Keratinocyte (primary cell): ENCODE measurements at regions not wholly inside any gene's neighbourhood (a gene's known extent, or its start where the extent isn't known, plus 50 kb on each side); places are given as distances from the start of the nearest gene placed in this dataset.

ENCODE experiments used
- DNase-seq: peaks from one replicate; pipeline ENCODE4 v3.0.0-alpha.2; 2011; ENCODE audit warnings: low read depth, missing footprints, low spot score
- FAIRE-seq: peaks from 2 replicates; lab custom pipeline; 2011; peaks lifted over from hg19 to GRCh38; lab: Jason Lieb, UNC
- H2AFZ ChIP-seq: 2 replicates; pipeline ENCODE4 v1.6.0; 2012; ENCODE audit warnings: low read length, control low read depth, inconsistent platforms; ENCODE audit not compliant: control insufficient read depth
- H3K27ac ChIP-seq: 2 replicates; pipeline ENCODE4 v1.5.1; 2011; ENCODE audit warnings: low read length; ENCODE audit not compliant: control insufficient read depth, insufficient read depth
- H3K27me3 ChIP-seq: 3 replicates; pipeline ENCODE4 v1.6.0; 2011; ENCODE audit warnings: low read length; ENCODE audit not compliant: control insufficient read depth, insufficient read depth; ENCODE audit errors: extremely low read depth
- H3K36me3 ChIP-seq, 2 experiments: 2 replicates in 1 of 2; 3 replicates in 1 of 2; pipeline ENCODE4 v1.5.1; 2011; ENCODE audit warnings: low read length in 2 of 2, mild to moderate bottlenecking in 1 of 2; ENCODE audit not compliant: control insufficient read depth in 2 of 2, insufficient read depth in 2 of 2; ENCODE audit errors: extremely low read depth in 1 of 2
- H3K4me1 ChIP-seq: 3 replicates; pipeline ENCODE4 v1.5.1; 2011; ENCODE audit warnings: low read length; ENCODE audit not compliant: control insufficient read depth, insufficient read depth; ENCODE audit errors: extremely low read depth
- H3K4me2 ChIP-seq: 3 replicates; pipeline ENCODE4 v1.6.0; 2011; ENCODE audit warnings: low read depth, low read length; ENCODE audit not compliant: control insufficient read depth, insufficient read depth; ENCODE audit errors: extremely low read depth
- H3K4me3 ChIP-seq, 3 experiments: fragments of 200-600 bp in 1 of 3; sonication (generic) in 1 of 3; 2 replicates in 2 of 3; 3 replicates in 1 of 3; pipeline ENCODE4 v1.5.1; 2011 to 2016; ENCODE audit warnings: low read length in 3 of 3, mild to moderate bottlenecking in 3 of 3, control low read depth in 2 of 3, inconsistent platforms in 1 of 3, low read depth in 1 of 3, mixed read lengths in 1 of 3, mixed run types in 1 of 3, moderate library complexity in 1 of 3; ENCODE audit not compliant: control insufficient read depth in 2 of 3, insufficient read depth in 2 of 3; ENCODE audit errors: extremely low read depth in 1 of 3
- H3K79me2 ChIP-seq: 2 replicates; pipeline ENCODE4 v1.6.0; 2012; ENCODE audit warnings: low read length; ENCODE audit not compliant: control insufficient read depth, insufficient read depth
- H3K9ac ChIP-seq: 3 replicates; pipeline ENCODE4 v1.6.0; 2011; ENCODE audit warnings: low read length; ENCODE audit not compliant: control insufficient read depth, insufficient read depth; ENCODE audit errors: extremely low read depth
- H3K9me1 ChIP-seq: 3 replicates; pipeline ENCODE4 v1.6.0; 2011; ENCODE audit warnings: low read length; ENCODE audit not compliant: control insufficient read depth, insufficient read depth; ENCODE audit errors: extremely low read depth
- H3K9me3 ChIP-seq: 2 replicates; pipeline ENCODE4 v1.5.1; 2012; ENCODE audit warnings: low read depth, low read length; ENCODE audit not compliant: control insufficient read depth
- H4K20me1 ChIP-seq: 3 replicates; pipeline ENCODE4 v1.6.0; 2011; ENCODE audit warnings: low read length; ENCODE audit not compliant: control insufficient read depth, insufficient read depth; ENCODE audit errors: extremely low read depth
- EZH2 ChIP-seq: IDR thresholded peaks from one replicate; pipeline ENCODE4 v1.6.1; 2012; ENCODE audit warnings: inconsistent platforms, mild to moderate bottlenecking, low read length, moderate library complexity
- dilution Hi-C: fragments of 300-500 bp; cut with MboI; formaldehyde crosslinking; loops from one replicate; pipeline ENCODE4 v1.7.0; 2020; ENCODE audit warnings: low sequenced_read_pairs; ENCODE audit not compliant: extremely low pct_ligation_motif_present
- TF ChIP-seq, protein P1 (sequence below), 3 experiments: IDR thresholded peaks in 1 of 3; conservative IDR thresholded peaks in 1 of 3; optimal IDR thresholded peaks in 1 of 3; 2 replicates in 2 of 3; 3 replicates in 1 of 3; pipeline versions ENCODE3 to v1.5.1; 2011; ENCODE audit warnings: low read length in 3 of 3, mild to moderate bottlenecking in 3 of 3, moderate library complexity in 2 of 3, control low read depth in 1 of 3, inconsistent platforms in 1 of 3; ENCODE audit not compliant: insufficient read depth in 2 of 3; ENCODE audit errors: extremely low read depth in 1 of 3

DNA sequence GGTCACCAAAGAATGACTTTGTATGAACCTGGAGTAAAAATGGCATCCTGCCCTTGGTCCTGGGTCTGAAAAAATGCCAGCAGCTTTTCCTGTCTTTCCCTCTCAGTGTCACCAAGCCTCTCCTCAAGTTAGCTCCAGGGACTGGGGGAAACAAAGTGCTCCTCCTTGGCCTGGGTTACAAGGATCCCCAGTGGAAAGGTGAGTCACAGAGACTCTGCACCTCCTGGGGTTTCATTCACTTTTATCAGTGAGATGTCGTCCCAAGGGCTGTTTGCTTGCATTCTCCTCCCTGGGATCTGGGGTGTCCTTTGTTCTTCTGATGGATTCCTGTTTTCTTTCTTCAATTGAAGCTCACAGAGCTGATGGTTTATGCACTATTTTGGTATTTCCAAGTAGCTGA is 93.2 kb upstream of the CSNK1A1L start:
- H3K9me1 ChIP-seq = no peaks in the 10 kb centered on the region
- H3K36me3 ChIP-seq = no peaks in the 10 kb centered on the region
- H4K20me1 ChIP-seq = no peaks in the 10 kb centered on the region
- DNase-seq = no peak
- H3K9me3 ChIP-seq = no peaks in the 10 kb centered on the region
- no peaks in the 10 kb centered on the region for H3K27me3 ChIP-seq
- H3K4me2 ChIP-seq = no peak overlapping the region
- dilution Hi-C loops = no loop called here
- H3K79me2 ChIP-seq = no peaks in the 10 kb centered on the region
- H2AFZ ChIP-seq = no peak overlapping the region
- FAIRE-seq = no peak
- TF ChIP-seq, protein P1, sequence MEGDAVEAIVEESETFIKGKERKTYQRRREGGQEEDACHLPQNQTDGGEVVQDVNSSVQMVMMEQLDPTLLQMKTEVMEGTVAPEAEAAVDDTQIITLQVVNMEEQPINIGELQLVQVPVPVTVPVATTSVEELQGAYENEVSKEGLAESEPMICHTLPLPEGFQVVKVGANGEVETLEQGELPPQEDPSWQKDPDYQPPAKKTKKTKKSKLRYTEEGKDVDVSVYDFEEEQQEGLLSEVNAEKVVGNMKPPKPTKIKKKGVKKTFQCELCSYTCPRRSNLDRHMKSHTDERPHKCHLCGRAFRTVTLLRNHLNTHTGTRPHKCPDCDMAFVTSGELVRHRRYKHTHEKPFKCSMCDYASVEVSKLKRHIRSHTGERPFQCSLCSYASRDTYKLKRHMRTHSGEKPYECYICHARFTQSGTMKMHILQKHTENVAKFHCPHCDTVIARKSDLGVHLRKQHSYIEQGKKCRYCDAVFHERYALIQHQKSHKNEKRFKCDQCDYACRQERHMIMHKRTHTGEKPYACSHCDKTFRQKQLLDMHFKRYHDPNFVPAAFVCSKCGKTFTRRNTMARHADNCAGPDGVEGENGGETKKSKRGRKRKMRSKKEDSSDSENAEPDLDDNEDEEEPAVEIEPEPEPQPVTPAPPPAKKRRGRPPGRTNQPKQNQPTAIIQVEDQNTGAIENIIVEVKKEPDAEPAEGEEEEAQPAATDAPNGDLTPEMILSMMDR (optimal IDR thresholded peaks at IDR 0.05 in 1 of 3, IDR thresholded peaks at IDR 0.05 in 1 of 3, conservative IDR thresholded peaks at IDR 0.05 in 1 of 3; ENCODE audit: extremely low read depth in 1 of 3, insufficient read depth in 2 of 3, low read length in 3 of 3) = no peak
- TF ChIP-seq EZH2 = no peak
- no peak overlapping the region for H3K27ac ChIP-seq
- no peak overlapping the region for H3K4me3 ChIP-seq
- peaks cover 5% of the 10 kb centered on the region for H3K4me1 ChIP-seq
- H3K9ac ChIP-seq = no peak overlapping the region

DNA sequence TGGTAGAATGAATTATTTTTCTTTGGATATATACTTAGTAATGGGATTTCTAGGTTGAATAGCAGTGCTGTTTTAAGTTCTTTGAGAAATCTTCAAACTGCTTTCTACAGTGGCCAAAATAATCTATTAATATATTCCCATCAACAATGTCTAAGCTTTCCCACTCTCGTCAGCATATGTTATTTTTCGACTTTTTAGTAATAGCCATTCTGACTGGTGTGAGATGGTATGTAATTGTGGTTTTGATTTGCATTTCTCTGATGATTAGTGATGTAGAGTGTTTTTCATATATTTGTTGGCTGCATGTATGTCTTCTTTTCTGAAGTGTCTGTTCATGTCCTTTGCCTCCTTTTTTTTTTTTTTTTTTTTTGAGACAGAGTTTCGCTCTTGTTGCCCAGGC is 90.2 kb upstream of the CSNK1A1L start:
- Histone ChIP-seq H3K27ac (no peak overlapping the region), H3K9me1 (no peaks in the 10 kb centered on the region), H2AFZ (no peak overlapping the region), H3K4me3 (no peak overlapping the region), H3K79me2 (no peaks in the 10 kb centered on the region), H3K9me3 (no peaks in the 10 kb centered on the region), H3K9ac (no peak overlapping the region), H4K20me1 (no peaks in the 10 kb centered on the region), H3K36me3 (no peaks in the 10 kb centered on the region), H3K27me3 (no peaks in the 10 kb centered on the region), H3K4me1 (peaks cover 9% of the 10 kb centered on the region), H3K4me2 (no peak overlapping the region)
- FAIRE-seq = no peak
- no peak for DNase-seq
- TF ChIP-seq, protein P1 (optimal IDR thresholded peaks at IDR 0.05 in 1 of 3, IDR thresholded peaks at IDR 0.05 in 1 of 3, conservative IDR thresholded peaks at IDR 0.05 in 1 of 3; ENCODE audit: extremely low read depth in 1 of 3, insufficient read depth in 2 of 3, low read length in 3 of 3) = no peak
- TF ChIP-seq EZH2 = no peak
- dilution Hi-C loops = no loop called here
